C4-2B (cell line): ENCODE measurements at regions not wholly inside any gene's neighbourhood (a gene's known extent, or its start where the extent isn't known, plus 50 kb on each side); places are given as distances from the start of the nearest gene placed in this dataset.

Source experiments
- ZFX ChIP-seq: fragments of 450-650 bp; IDR thresholded peaks from 2 replicates; pipeline ENCODE4 v1.6.1; 2017
- TF ChIP-seq, protein P1 (sequence below): fragments of 450-650 bp; conservative IDR thresholded peaks from 2 replicates; pipeline ENCODE4 v1.5.1; 2017; ENCODE audit warnings: mild to moderate bottlenecking

DNA sequence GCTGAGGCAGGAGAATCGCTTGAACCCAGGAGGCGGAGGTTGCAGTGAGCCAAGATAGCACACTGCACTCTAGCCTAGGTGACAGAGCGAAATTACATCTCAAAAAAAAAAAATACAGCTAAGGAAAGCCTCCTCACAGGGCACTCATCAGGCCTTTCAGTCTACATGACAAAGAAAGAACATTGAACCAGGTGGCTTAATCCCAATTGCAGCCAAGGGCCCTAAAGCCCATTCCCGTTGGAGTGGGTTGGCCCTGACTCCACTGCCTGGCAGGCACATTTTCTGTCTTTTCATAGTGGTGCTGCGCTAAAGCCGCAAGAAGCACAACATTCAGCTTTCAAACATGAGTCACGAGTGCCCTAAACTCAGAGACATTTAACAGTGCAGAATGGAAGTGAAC, 372.5 kb downstream of the RNF144A start:
- no peak for TF ChIP-seq ZFX
- TF ChIP-seq, protein P1, sequence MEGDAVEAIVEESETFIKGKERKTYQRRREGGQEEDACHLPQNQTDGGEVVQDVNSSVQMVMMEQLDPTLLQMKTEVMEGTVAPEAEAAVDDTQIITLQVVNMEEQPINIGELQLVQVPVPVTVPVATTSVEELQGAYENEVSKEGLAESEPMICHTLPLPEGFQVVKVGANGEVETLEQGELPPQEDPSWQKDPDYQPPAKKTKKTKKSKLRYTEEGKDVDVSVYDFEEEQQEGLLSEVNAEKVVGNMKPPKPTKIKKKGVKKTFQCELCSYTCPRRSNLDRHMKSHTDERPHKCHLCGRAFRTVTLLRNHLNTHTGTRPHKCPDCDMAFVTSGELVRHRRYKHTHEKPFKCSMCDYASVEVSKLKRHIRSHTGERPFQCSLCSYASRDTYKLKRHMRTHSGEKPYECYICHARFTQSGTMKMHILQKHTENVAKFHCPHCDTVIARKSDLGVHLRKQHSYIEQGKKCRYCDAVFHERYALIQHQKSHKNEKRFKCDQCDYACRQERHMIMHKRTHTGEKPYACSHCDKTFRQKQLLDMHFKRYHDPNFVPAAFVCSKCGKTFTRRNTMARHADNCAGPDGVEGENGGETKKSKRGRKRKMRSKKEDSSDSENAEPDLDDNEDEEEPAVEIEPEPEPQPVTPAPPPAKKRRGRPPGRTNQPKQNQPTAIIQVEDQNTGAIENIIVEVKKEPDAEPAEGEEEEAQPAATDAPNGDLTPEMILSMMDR, result no peak
